Activated CD8-positive, alpha-beta memory T cell treated with anti-CD3 and anti-CD28 coated beads, Interleukin-2, amount 50 U/mL, for 1 hour (primary cell): ENCODE measurements at regions not wholly inside any gene's neighbourhood (a gene's known extent, or its start where the extent isn't known, plus 50 kb on each side); places are given as distances from the start of the nearest gene placed in this dataset.

Experiments used
- DNase-seq: peaks from one replicate; pipeline ENCODE4 v3.0.0-alpha.2; 2020; ENCODE audit errors: extremely low read depth

- no peak for DNase-seq
Observed at GRCh38 chr9:96087669-96088299, 212.3 kb downstream of the ERCC6L2 start.

- no peak for DNase-seq
Observed at GRCh38 chr9:96086936-96087571, 211.6 kb downstream of the ERCC6L2 start.

GRCh38 chr9:96085491-96086143 lies 210.1 kb downstream of the ERCC6L2 start:
- no peak for DNase-seq

GRCh38 chr9:96084331-96084734 lies 208.8 kb downstream of the ERCC6L2 start:
- no peak for DNase-seq

GRCh38 chr9:96082516-96083232 lies 207.2 kb downstream of the ERCC6L2 start:
- DNase-seq: no peak

- DNase-seq: no peak
Observed at GRCh38 chr9:96080364-96080763, 204.9 kb downstream of the ERCC6L2 start.

- DNase-seq: no peak
Observed at GRCh38 chr9:96079779-96080178, 204.3 kb downstream of the ERCC6L2 start.

- DNase-seq: no peak
Observed at GRCh38 chr9:96078897-96079490, 203.5 kb downstream of the ERCC6L2 start.

GRCh38 chr9:96075757-96076156 lies 200.3 kb downstream of the ERCC6L2 start:
- no peak for DNase-seq

GRCh38 chr9:96075111-96075510 lies 199.6 kb downstream of the ERCC6L2 start:
- no peak for DNase-seq

GRCh38 chr9:96073531-96074480 lies 198.3 kb downstream of the ERCC6L2 start:
- no peak for DNase-seq

GRCh38 chr9:96072930-96073329 lies 197.4 kb downstream of the ERCC6L2 start:
- no peak for DNase-seq

- no peak for DNase-seq
Observed at GRCh38 chr9:96071815-96072124, 196.3 kb downstream of the ERCC6L2 start.

GRCh38 chr9:96071076-96071814 lies 195.8 kb downstream of the ERCC6L2 start:
- DNase-seq: no peak

GRCh38 chr9:96069629-96070220 lies 194.2 kb downstream of the ERCC6L2 start:
- DNase-seq: no peak

GRCh38 chr9:96068511-96068910 lies 193.0 kb downstream of the ERCC6L2 start:
- no peak for DNase-seq

GRCh38 chr9:96067600-96067999 lies 192.1 kb downstream of the ERCC6L2 start:
- no peak for DNase-seq

GRCh38 chr9:96067004-96067403 lies 191.5 kb downstream of the ERCC6L2 start:
- DNase-seq: no peak

- DNase-seq: no peak
Observed at GRCh38 chr9:96065482-96066251, 190.2 kb downstream of the ERCC6L2 start.
